H1 (cell line): ENCODE measurements at regions not wholly inside any gene's neighbourhood (a gene's known extent, or its start where the extent isn't known, plus 50 kb on each side); places are given as distances from the start of the nearest gene placed in this dataset.

ENCODE experiments used
- CBX8 ChIP-seq: fragments of 300-800, 300-1000 bp; sonication (generic); IDR thresholded peaks from 2 replicates; pipeline ENCODE4 v1.7.1; 2016; ENCODE audit warnings: low read depth, low read length, borderline replicate concordance
- E2F6 ChIP-seq: IDR thresholded peaks from 2 replicates; pipeline ENCODE4 v1.6.1; 2012; ENCODE audit warnings: inconsistent platforms
- PHF8 ChIP-seq: fragments of 200-600 bp; sonication (generic); conservative IDR thresholded peaks from 2 replicates; pipeline ENCODE4 v1.7.1; 2012; ENCODE audit warnings: low read depth, mild to moderate bottlenecking, inconsistent platforms, low read length, moderate library complexity
- RXRA ChIP-seq: IDR thresholded peaks from 2 replicates; pipeline ENCODE4 v1.6.1; 2011; ENCODE audit warnings: low read depth, mild to moderate bottlenecking, low read length, moderate library complexity; ENCODE audit not compliant: insufficient read depth
- SP2 ChIP-seq: IDR thresholded peaks from 2 replicates; pipeline ENCODE4 v1.6.1; 2012; ENCODE audit warnings: mild to moderate bottlenecking, low read length, inconsistent platforms
- SRF ChIP-seq: IDR thresholded peaks from 2 replicates; pipeline ENCODE4 v1.6.1; 2011; ENCODE audit warnings: mild to moderate bottlenecking, low read depth, low read length, moderate library complexity
- ZNF274 ChIP-seq: IDR thresholded peaks from 2 replicates; pipeline ENCODE4 v1.7.0; 2012; ENCODE audit warnings: low read length, borderline replicate concordance; ENCODE audit errors: extremely low read depth

GRCh38 chr13:66138172-66138811 is 1091.8 kb downstream of the PCDH9 start (continued):
- TF ChIP-seq E2F6 (no peak), PHF8 (no peak), SRF (no peak), RXRA (no peak), CBX8 (no peak), SP2 (no peak), ZNF274 (no peak)
